Endothelial cell of umbilical vein (primary cell): ENCODE measurements at regions not wholly inside any gene's neighbourhood (a gene's known extent, or its start where the extent isn't known, plus 50 kb on each side); places are given as distances from the start of the nearest gene placed in this dataset.

Source experiments
- BruUV-seq: library from RNA; stranded (reverse); fragments of 400-500 nt; replicated peaks from 2 replicates; lab custom pipeline; 2021; lab: Mats Ljungman, UMichigan
- CTCF ChIA-PET: fragments of 300-600, 350-600 bp; sonication (Branson Sonifier 250); formaldehyde crosslinking; loops from one replicate; lab custom pipeline; 2021; ENCODE audit warnings: antibody characterized with exemption, inconsistent platforms; lab: Charles Lee
- POLR2A ChIA-PET: fragments of 300-600, 350-600 bp; sonication (Branson Sonifier 250); formaldehyde crosslinking; loops from one replicate; lab custom pipeline; 2021; ENCODE audit warnings: antibody characterized with exemption, inconsistent platforms; lab: Charles Lee
- DNase-seq: peaks from one replicate; pipeline ENCODE4 v3.0.0-alpha.2; 2011; ENCODE audit warnings: low read depth, low spot score
- FAIRE-seq: peaks from 2 replicates; lab custom pipeline; 2011; peaks lifted over from hg19 to GRCh38; lab: Jason Lieb, UNC
- H2AFZ ChIP-seq: 2 replicates; pipeline ENCODE4 v1.6.0; 2012; ENCODE audit warnings: low read depth, low read length, control low read depth, inconsistent platforms
- H3K27ac ChIP-seq: 2 replicates; pipeline ENCODE4 v1.5.1; 2011; ENCODE audit warnings: low read depth, mild to moderate bottlenecking, control low read depth, low read length, moderate library complexity; ENCODE audit not compliant: insufficient read depth
- H3K27me3 ChIP-seq, 2 experiments: 2 replicates each; pipeline versions ENCODE4 v1.6.0 to v1.6.1; 2011; ENCODE audit warnings: low read length in 2 of 2, mixed read lengths in 1 of 2; ENCODE audit not compliant: control insufficient read depth in 2 of 2, insufficient read depth in 2 of 2
- H3K36me3 ChIP-seq, 2 experiments: 2 replicates in 1 of 2; 3 replicates in 1 of 2; pipeline ENCODE4 v1.5.1; 2011; ENCODE audit warnings: low read length in 2 of 2, mild to moderate bottlenecking in 1 of 2, moderate library complexity in 1 of 2; ENCODE audit not compliant: control insufficient read depth in 2 of 2, insufficient read depth in 2 of 2; ENCODE audit errors: extremely low read depth in 1 of 2
- H3K4me1 ChIP-seq: 3 replicates; pipeline ENCODE4 v1.5.1; 2011; ENCODE audit warnings: mild to moderate bottlenecking, low read length; ENCODE audit not compliant: control insufficient read depth, insufficient read depth; ENCODE audit errors: extremely low read depth
- H3K4me2 ChIP-seq: 2 replicates; pipeline ENCODE4 v1.6.1; 2011; ENCODE audit warnings: low read length, control low read depth, mixed read lengths; ENCODE audit not compliant: insufficient read depth
- H3K4me3 ChIP-seq, 3 experiments: fragments of 200-600 bp in 1 of 3; sonication (generic), shearing (Covaris generic) in 1 of 3; replicated peaks in 1 of 3; 2 replicates each; pipeline ENCODE4 v1.5.1; 2011 to 2016; ENCODE audit warnings: control low read depth in 3 of 3, low read length in 3 of 3, mild to moderate bottlenecking in 2 of 3, inconsistent platforms in 1 of 3, low read depth in 1 of 3, moderate library complexity in 1 of 3; ENCODE audit not compliant: insufficient read depth in 1 of 3
- H3K79me2 ChIP-seq: 2 replicates; pipeline ENCODE4 v1.6.0; 2012; ENCODE audit warnings: low read length, inconsistent platforms; ENCODE audit not compliant: control insufficient read depth, insufficient read depth
- H3K9ac ChIP-seq: replicated peaks from 2 replicates; pipeline ENCODE3; 2011; ENCODE audit warnings: low read length, control low read depth; ENCODE audit not compliant: insufficient read depth; ENCODE audit errors: extremely low read depth
- H3K9me1 ChIP-seq: replicated peaks from 3 replicates; pipeline ENCODE4 v1.6.0; 2011; ENCODE audit warnings: mild to moderate bottlenecking, low read length; ENCODE audit not compliant: control insufficient read depth, insufficient read depth; ENCODE audit errors: extremely low read depth
- H3K9me3 ChIP-seq: replicated peaks from 2 replicates; pipeline ENCODE4 v1.5.1; 2012; ENCODE audit warnings: low read length, inconsistent platforms; ENCODE audit not compliant: control insufficient read depth, insufficient read depth
- H4K20me1 ChIP-seq: replicated peaks from 2 replicates; pipeline ENCODE3; 2011; ENCODE audit warnings: mild to moderate bottlenecking, low read length; ENCODE audit not compliant: control insufficient read depth, insufficient read depth; ENCODE audit errors: extremely low read depth
- EZH2 ChIP-seq: IDR thresholded peaks from 2 replicates; pipeline ENCODE4 v1.6.1; 2012; ENCODE audit warnings: borderline replicate concordance, low read depth, mild to moderate bottlenecking, moderate library complexity, low read length, inconsistent platforms; ENCODE audit not compliant: severe bottlenecking
- FOS ChIP-seq: IDR thresholded peaks from 2 replicates; pipeline ENCODE4 v1.6.1; 2011; ENCODE audit warnings: mild to moderate bottlenecking, low read length, moderate library complexity, borderline replicate concordance; ENCODE audit not compliant: insufficient read depth
- GATA2 ChIP-seq: IDR thresholded peaks from 2 replicates; pipeline ENCODE4 v1.7.0; 2011; ENCODE audit warnings: low read depth, mild to moderate bottlenecking, moderate library complexity, mixed read lengths, low read length; ENCODE audit not compliant: insufficient read length, insufficient read depth
- JUN ChIP-seq: IDR thresholded peaks from 2 replicates; pipeline ENCODE4 v1.6.1; 2011; ENCODE audit warnings: borderline replicate concordance, low read depth; ENCODE audit not compliant: insufficient read length, insufficient read depth
- MYC ChIP-seq: IDR thresholded peaks from one replicate; pipeline ENCODE4 v1.6.1; 2011; ENCODE audit warnings: mild to moderate bottlenecking, low read depth, low read length
- POLR2A ChIP-seq: IDR thresholded peaks from 2 replicates; pipeline ENCODE4 v1.6.1; 2012; ENCODE audit warnings: low read depth, mild to moderate bottlenecking, control low read depth, low read length
- POLR2AphosphoS5 ChIP-seq: IDR thresholded peaks from 2 replicates; pipeline ENCODE4 v1.6.1; 2012; ENCODE audit warnings: low read depth, mild to moderate bottlenecking, control low read depth, low read length, moderate library complexity; ENCODE audit not compliant: insufficient read depth
- dilution Hi-C: fragments of 300-500 bp; cut with MboI; formaldehyde crosslinking; loops from one replicate; pipeline ENCODE4 v1.15.0; 2019; ENCODE audit warnings: low sequenced_read_pairs; ENCODE audit not compliant: extremely low pct_ligation_motif_present
- intact Hi-C: fragments of 100-400 bp; cut with micrococcal nuclease; formaldehyde crosslinking; loops from one replicate; pipeline ENCODE4 v1.10.0; 2022
- TF ChIP-seq, protein P1 (sequence below), 2 donors: IDR thresholded peaks; 1 replicate in 1 of 2; 2 replicates in 1 of 2; pipeline ENCODE4 v1.5.1; 2011; ENCODE audit warnings: low read length in 2 of 2, mild to moderate bottlenecking in 2 of 2, moderate library complexity in 2 of 2, control low read depth in 1 of 2, inconsistent platforms in 1 of 2, low read depth in 1 of 2; ENCODE audit not compliant: insufficient read depth in 1 of 2; ENCODE audit errors: extremely low read depth in 1 of 2
- TF ChIP-seq, protein P2 (sequence below): IDR thresholded peaks from 2 replicates; pipeline ENCODE4 v1.6.1; 2011; ENCODE audit not compliant: insufficient read depth, insufficient read length

DNA sequence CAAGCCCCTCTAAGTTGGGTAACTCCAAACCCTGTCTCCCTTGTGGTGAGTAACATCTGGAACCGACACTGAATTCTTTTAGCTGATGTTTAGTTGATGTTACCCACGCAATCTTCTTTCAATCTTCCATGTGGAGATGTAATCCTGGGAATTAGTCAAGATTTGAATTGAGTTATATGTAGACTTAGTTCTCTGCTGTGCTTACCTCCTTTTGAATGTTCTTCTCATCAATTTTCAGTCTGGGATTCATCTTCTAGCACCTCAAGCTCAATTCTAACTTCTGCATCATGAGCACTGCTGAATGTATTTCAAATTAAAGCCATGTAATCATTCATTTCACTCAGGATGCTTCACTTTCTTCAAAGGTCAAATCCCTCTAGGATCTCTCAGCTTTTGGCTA is 270.6 kb downstream of the FAM170A start:
- DNase-seq (no peak), FAIRE-seq (no peak)
- Histone ChIP-seq H3K4me2 (no peak overlapping the region), H4K20me1 (no peaks in the 10 kb centered on the region), H3K9ac (no peak overlapping the region), H3K79me2 (no peaks in the 10 kb centered on the region), H2AFZ (no peak overlapping the region), H3K27me3 (no peaks in the 10 kb centered on the region), H3K4me3 (no peak overlapping the region), H3K9me3 (no peaks in the 10 kb centered on the region), H3K9me1 (no peaks in the 10 kb centered on the region), H3K27ac (no peak overlapping the region), H3K4me1 (no peaks in the 10 kb centered on the region), H3K36me3 (no peaks in the 10 kb centered on the region)
- dilution Hi-C loops (no loop called here), intact Hi-C loops (no loop called here)
- CTCF ChIA-PET, result no interaction called here
- no peak for TF ChIP-seq MYC
- TF ChIP-seq POLR2AphosphoS5, result no peak
- no peak for TF ChIP-seq EZH2
- no peak for TF ChIP-seq POLR2A
- no peak for TF ChIP-seq GATA2
- no peak for TF ChIP-seq JUN
- no peak for TF ChIP-seq FOS
- TF ChIP-seq, protein P1, sequence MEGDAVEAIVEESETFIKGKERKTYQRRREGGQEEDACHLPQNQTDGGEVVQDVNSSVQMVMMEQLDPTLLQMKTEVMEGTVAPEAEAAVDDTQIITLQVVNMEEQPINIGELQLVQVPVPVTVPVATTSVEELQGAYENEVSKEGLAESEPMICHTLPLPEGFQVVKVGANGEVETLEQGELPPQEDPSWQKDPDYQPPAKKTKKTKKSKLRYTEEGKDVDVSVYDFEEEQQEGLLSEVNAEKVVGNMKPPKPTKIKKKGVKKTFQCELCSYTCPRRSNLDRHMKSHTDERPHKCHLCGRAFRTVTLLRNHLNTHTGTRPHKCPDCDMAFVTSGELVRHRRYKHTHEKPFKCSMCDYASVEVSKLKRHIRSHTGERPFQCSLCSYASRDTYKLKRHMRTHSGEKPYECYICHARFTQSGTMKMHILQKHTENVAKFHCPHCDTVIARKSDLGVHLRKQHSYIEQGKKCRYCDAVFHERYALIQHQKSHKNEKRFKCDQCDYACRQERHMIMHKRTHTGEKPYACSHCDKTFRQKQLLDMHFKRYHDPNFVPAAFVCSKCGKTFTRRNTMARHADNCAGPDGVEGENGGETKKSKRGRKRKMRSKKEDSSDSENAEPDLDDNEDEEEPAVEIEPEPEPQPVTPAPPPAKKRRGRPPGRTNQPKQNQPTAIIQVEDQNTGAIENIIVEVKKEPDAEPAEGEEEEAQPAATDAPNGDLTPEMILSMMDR (IDR thresholded peaks at IDR 0.05; ENCODE audit: extremely low read depth in 1 of 2, insufficient read depth in 1 of 2, low read depth in 1 of 2, low read length in 2 of 2), result no peak
- TF ChIP-seq, protein P2, sequence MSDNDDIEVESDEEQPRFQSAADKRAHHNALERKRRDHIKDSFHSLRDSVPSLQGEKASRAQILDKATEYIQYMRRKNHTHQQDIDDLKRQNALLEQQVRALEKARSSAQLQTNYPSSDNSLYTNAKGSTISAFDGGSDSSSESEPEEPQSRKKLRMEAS, result no peak
- POLR2A ChIA-PET, result no interaction called here
- no TSS peak for BruUV-seq
